ENCODE measurements at regions not wholly inside any gene's neighbourhood (a gene's known extent, or its start where the extent isn't known, plus 50 kb on each side); places are given as distances from the start of the nearest gene placed in this dataset.

DNA sequence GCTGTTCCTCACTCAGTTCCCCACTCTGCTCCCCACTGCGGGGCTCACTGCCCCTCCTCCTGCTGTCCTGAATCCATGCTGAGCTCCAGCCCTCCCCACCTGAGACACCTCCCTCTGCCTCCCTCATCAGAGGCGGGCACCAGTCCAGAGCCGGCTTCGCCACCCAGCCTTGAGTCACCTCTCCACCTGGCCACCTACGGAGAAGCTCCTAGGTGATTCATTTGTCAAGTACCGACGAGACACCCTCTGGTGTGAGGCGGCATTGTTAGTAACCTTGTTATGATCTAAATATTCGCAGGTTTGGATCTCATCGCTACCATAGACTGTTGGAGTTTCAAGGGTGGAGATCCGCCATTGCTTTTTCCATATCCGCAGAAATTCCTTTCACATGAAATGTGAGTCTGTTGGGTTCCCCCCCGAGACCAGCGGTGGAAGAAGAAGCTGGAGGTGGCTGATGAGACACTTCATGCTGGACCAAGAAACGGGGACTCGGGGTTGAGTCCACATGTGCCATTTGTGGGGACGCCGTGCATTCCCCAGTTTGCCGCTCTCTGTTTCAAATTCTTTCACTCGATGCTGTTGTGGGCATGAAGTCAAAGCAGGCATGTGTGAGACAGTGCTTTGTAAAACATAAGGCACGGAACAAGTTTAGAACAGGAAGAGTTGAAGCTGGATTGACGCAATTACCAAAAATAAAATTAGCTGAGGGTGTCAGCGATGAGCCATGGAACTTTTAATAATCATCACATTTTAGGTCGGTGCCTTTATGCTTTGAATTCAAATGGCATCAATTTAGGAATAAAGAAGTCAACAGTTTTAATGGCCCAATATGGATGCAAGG is 259.8 kb upstream of the HDAC4 start:
- H3K79me2 ChIP-seq (ENCODE audit: control insufficient read depth, insufficient read depth, low read length): no peaks in the 10 kb centered on the region
- H3K4me1 ChIP-seq (ENCODE audit: control insufficient read depth, extremely low read depth, insufficient read depth, low read length): peaks cover 27% of the 10 kb centered on the region
- H3K27me3 ChIP-seq (ENCODE audit: control insufficient read depth, extremely low read depth, insufficient read depth, low read length): no peaks in the 10 kb centered on the region
- peak; percentile 81 for DNase-seq (ENCODE audit: low read depth, low spot score)
- H4K20me1 ChIP-seq (ENCODE audit: control insufficient read depth, extremely low read depth, insufficient read depth, low read length): no peaks in the 10 kb centered on the region
- dilution Hi-C loops (cut with MboI; ENCODE audit: extremely low pct_ligation_motif_present, low sequenced_read_pairs): no loop called here
- H3K9me1 ChIP-seq (ENCODE audit: control insufficient read depth, extremely low read depth, insufficient read depth, low read length): no peaks in the 10 kb centered on the region
- peak overlapping the region; percentile 78 for H2AFZ ChIP-seq (ENCODE audit: control insufficient read depth, low read length)
- peak; percentile 99 for FAIRE-seq
- peak overlapping the region; percentile 97 for H3K4me2 ChIP-seq (ENCODE audit: control insufficient read depth, extremely low read depth, insufficient read depth, low read depth, low read length)
- H3K27ac ChIP-seq (ENCODE audit: control insufficient read depth, insufficient read depth, low read length): peak overlapping the region; percentile 68
- no peak for TF ChIP-seq EZH2 (IDR thresholded peaks at IDR 0.05; ENCODE audit: low read length)
- TF ChIP-seq, protein P1, sequence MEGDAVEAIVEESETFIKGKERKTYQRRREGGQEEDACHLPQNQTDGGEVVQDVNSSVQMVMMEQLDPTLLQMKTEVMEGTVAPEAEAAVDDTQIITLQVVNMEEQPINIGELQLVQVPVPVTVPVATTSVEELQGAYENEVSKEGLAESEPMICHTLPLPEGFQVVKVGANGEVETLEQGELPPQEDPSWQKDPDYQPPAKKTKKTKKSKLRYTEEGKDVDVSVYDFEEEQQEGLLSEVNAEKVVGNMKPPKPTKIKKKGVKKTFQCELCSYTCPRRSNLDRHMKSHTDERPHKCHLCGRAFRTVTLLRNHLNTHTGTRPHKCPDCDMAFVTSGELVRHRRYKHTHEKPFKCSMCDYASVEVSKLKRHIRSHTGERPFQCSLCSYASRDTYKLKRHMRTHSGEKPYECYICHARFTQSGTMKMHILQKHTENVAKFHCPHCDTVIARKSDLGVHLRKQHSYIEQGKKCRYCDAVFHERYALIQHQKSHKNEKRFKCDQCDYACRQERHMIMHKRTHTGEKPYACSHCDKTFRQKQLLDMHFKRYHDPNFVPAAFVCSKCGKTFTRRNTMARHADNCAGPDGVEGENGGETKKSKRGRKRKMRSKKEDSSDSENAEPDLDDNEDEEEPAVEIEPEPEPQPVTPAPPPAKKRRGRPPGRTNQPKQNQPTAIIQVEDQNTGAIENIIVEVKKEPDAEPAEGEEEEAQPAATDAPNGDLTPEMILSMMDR (optimal IDR thresholded peaks at IDR 0.05 in 1 of 3, IDR thresholded peaks at IDR 0.05 in 1 of 3, conservative IDR thresholded peaks at IDR 0.05 in 1 of 3; ENCODE audit: extremely low read depth in 1 of 3, insufficient read depth in 2 of 3, low read length in 3 of 3): peak; percentile 28 to 48 (median 34)
- peak overlapping the region; percentile 51 for H3K9ac ChIP-seq (ENCODE audit: control insufficient read depth, extremely low read depth, insufficient read depth, low read length)
- H3K9me3 ChIP-seq (ENCODE audit: control insufficient read depth, low read depth, low read length): no peaks in the 10 kb centered on the region
- H3K36me3 ChIP-seq (ENCODE audit: control insufficient read depth in 2 of 2, extremely low read depth in 1 of 2, insufficient read depth in 2 of 2, low read length in 2 of 2): no peaks in the 10 kb centered on the region
- H3K4me3 ChIP-seq (ENCODE audit: control insufficient read depth in 2 of 3, extremely low read depth in 1 of 3, insufficient read depth in 2 of 3, low read depth in 1 of 3, low read length in 3 of 3): peak overlapping the region; percentile 25 to 50 (median 27)

- no peaks in the 10 kb centered on the region for H3K79me2 ChIP-seq (ENCODE audit: control insufficient read depth, insufficient read depth, low read length)
- H3K27me3 ChIP-seq (ENCODE audit: control insufficient read depth, extremely low read depth, insufficient read depth, low read length): no peaks in the 10 kb centered on the region
- no peak overlapping the region for H2AFZ ChIP-seq (ENCODE audit: control insufficient read depth, low read length)
- no peak overlapping the region for H3K9ac ChIP-seq (ENCODE audit: control insufficient read depth, extremely low read depth, insufficient read depth, low read length)
- H3K9me1 ChIP-seq (ENCODE audit: control insufficient read depth, extremely low read depth, insufficient read depth, low read length): no peaks in the 10 kb centered on the region
- DNase-seq (ENCODE audit: low read depth, low spot score) (no peak), FAIRE-seq (no peak)
- H3K9me3 ChIP-seq (ENCODE audit: control insufficient read depth, low read depth, low read length): no peaks in the 10 kb centered on the region
- TF ChIP-seq EZH2 (IDR thresholded peaks at IDR 0.05; ENCODE audit: low read length): no peak
- TF ChIP-seq, protein P1 (optimal IDR thresholded peaks at IDR 0.05 in 1 of 3, IDR thresholded peaks at IDR 0.05 in 1 of 3, conservative IDR thresholded peaks at IDR 0.05 in 1 of 3; ENCODE audit: extremely low read depth in 1 of 3, insufficient read depth in 2 of 3, low read length in 3 of 3): no peak
- H3K4me3 ChIP-seq (ENCODE audit: control insufficient read depth in 2 of 3, extremely low read depth in 1 of 3, insufficient read depth in 2 of 3, low read depth in 1 of 3, low read length in 3 of 3): no peak overlapping the region
- H4K20me1 ChIP-seq (ENCODE audit: control insufficient read depth, extremely low read depth, insufficient read depth, low read length): no peaks in the 10 kb centered on the region
- H3K4me1 ChIP-seq (ENCODE audit: control insufficient read depth, extremely low read depth, insufficient read depth, low read length): peaks cover 27% of the 10 kb centered on the region
- dilution Hi-C loops (cut with MboI; ENCODE audit: extremely low pct_ligation_motif_present, low sequenced_read_pairs): no loop called here
- H3K27ac ChIP-seq (ENCODE audit: control insufficient read depth, insufficient read depth, low read length): no peak overlapping the region
- no peaks in the 10 kb centered on the region for H3K36me3 ChIP-seq (ENCODE audit: control insufficient read depth in 2 of 2, extremely low read depth in 1 of 2, insufficient read depth in 2 of 2, low read length in 2 of 2)
- H3K4me2 ChIP-seq (ENCODE audit: control insufficient read depth, extremely low read depth, insufficient read depth, low read depth, low read length): no peak overlapping the region
These were observed 257.2 kb upstream of the HDAC4 start for GRCh38 chr2:239657992-239658391.

All from keratinocyte (primary cell).